DMS53 (cell line): ENCODE measurements at regions not wholly inside any gene's neighbourhood (a gene's known extent, or its start where the extent isn't known, plus 50 kb on each side); places are given as distances from the start of the nearest gene placed in this dataset.
A peak's percentile ranks its signal among the peaks of the same experiment; 100 is the strongest.

ENCODE experiments used
- DNase-seq: peaks from one replicate; lab custom pipeline; 2025; lab: John Stamatoyannopoulos, UW

DNA sequence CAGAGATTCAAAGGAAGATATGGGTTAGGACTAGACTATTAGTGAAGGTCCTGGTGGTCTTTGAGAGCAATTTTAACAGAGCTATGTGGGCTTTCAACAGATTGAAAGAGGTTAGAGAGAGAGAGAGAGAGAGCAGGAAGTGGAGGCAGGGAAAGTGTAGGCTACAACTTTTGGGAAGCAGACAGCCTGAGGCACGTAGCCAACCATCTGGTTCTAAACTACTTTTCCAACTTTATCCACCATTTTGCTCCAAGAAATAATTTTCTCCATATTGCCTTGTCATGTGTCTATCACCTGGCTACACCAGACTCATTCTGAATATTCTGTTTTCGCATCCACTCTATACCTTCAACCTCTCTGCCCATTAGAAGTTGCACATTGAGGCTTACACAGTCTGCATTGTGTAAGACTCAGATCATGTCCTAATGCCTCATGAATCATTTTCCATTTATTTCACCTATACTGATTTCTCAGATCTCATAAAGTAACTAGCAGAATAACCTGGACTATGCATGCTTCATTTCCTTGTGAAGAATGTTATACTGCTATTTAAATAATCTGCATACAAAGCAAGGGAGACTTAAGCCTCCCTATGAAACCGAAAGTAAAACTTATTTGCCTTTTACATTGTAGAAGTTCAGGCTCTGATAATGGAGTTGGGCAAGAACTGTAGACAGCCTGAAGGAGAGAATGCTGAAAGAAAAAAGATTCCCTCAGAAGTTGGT, 235.6 kb downstream of the ELAVL2 start:
- DNase-seq = peak; percentile 16

DNA sequence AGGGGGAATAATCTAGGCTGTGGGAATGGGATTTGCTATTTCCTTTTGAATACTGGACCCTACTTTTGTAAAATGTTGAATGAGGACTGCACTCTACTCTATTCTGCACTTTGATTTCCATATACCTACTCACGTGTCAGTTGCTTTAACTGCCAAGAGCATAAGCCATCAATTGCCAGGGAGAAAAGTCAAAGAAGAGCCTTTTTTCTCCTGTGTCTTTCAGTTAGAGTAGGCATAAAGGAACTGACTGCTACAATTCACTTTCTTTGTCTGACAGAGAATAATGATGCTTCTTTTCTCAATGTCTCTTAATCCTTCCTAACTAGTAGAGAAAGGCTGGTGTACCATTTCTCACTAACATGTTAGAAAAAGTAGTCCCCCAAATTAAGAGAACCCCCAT, 231.6 kb downstream of the ELAVL2 start:
- DNase-seq = no peak

DNA sequence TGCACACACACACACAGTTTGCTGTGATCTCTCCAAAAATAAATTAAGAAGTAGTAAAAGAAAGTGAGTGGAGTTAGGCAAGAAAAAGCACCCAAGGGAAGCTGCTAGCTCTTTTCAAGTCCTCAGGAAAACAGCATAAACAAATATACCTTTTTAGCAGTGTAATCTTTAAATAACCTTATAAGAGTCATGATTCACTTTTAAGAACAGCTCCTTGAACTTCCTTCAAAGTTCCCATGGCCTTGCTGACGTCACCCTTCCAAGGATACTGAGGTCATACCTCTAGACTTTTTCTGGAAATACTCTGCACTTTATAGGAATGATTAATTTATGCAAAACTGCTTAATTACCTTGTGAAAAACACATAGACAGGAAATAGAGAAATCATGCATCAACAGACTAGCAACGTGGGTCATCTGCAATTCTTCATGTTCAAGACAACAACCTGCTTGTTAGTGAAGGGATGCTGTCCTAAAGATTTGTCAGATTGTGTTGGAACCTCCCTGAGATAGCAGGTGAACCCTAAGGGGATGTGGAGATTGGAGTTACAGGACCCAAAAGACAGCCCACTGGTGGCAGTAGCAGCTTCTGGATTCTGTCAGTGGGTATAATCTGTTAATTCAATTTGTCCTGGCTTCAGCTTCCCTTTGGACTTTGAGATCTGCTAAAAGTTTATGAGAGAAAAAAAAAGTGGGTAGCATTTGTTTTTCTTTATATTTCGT, 229.0 kb downstream of the ELAVL2 start:
- no peak for DNase-seq

DNA sequence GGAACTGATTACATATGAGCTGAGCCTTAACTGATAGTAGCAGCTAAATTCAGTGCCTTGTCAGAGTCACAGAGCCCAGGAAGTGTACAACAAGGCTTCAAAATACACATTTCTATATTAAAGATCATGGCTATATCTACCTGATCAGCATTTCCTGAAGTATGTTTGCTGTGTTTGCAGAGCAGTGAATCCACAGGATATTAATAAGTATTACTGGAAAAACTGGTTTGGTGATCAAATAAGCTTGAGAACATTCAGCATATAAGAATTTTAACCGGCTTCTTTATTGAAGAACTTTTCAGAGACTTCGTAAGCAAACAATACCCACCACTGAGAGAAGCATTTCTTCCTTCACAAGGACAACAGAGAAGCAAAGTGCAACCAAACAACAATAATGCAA, 227.0 kb downstream of the ELAVL2 start:
- DNase-seq = peak; percentile 89

DNA sequence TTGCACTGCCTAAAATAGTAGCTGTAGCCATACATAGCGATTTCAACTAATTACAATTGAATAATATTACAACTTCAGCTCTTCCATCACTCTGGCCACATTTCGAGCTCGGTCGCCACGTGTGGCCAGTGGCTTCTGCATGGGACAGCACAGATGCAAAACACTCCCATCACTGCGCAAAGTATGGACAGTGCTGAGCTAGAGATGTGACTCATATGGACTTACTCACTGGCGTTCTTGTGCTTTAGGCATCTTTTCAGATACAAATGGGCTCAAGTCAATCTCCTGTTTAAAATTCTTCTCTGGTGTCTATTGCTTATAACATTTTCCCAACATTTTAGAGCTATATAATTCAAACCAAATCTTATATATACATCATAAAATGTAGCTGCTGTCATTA, 222.7 kb downstream of the ELAVL2 start:
- no peak for DNase-seq

DNA sequence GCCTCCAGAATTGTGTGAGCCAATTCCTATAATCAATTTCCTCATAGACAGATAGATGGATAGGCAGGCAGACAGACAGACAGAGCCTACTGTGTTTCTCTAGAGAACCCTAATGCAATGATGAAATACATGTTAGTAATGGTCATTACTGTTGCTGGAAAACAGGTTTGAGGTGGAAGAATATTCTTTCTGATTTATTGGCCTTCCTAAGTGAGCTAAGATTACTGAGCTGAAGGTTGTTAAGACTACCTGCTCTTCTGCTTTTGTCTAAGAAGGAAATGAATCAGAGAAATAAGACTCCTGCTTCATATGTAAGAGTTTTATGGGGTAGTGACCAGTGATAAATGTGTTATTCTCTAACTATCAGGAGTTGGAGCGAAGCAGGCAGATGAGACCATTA, 219.9 kb downstream of the ELAVL2 start:
- no peak for DNase-seq

DNA sequence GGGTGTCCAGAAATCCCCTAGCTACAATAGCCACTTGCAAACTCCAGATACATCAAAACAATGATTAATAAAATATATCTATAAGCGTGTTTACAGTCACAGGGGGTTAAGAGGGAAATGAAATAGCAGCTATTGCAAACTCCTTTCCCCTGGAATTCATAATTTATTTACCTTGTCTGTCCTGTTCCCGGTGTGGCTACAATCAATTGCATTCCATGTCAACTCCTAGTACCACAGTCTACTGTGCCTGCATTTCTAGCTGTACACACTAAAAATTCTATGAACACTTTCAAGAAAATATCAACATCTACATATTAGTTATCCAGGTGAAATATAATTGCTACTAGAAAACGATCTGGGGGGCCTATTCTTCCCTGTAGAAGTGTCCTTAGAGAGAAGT, 217.6 kb downstream of the ELAVL2 start:
- no peak for DNase-seq

DNA sequence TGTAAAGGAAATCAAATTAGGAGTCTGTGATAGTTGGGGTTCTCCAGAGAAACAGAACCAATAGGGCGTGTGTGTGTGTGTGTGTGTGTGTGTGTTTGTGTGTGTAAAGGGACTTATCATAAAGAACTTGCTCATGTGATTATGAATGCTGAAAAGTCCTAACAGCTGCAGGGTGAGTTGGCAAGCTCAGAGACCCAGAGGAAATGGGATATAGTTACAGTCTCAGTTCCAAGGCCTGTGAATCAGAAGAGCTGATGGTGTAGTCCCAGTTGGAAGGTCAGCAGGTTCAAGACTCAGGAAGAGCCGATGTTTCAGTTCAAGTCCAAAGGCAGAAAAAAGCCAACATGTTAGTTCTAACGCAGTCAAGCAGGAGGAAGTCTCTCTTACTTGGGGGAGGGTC, 214.2 kb downstream of the ELAVL2 start:
- no peak for DNase-seq

DNA sequence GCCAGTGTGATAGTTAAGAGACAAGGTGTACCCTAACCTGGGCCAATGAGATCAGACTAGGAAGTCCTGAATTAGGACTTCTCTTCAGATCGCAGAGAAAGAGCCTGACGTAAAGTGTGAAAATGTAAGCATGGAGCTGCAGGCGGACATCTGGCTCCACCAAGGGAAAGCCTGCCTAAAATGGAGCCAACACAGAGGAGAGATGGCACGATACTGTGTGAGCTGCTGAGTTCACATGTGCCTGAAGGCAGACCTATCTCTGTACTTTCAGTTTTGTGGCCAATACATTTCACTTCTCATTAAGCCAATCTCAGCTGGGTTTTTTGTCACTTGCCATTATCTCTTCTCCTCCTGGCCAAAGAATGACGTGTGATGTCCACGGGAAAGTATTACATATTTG, 210.5 kb downstream of the ELAVL2 start:
- DNase-seq = no peak

DNA sequence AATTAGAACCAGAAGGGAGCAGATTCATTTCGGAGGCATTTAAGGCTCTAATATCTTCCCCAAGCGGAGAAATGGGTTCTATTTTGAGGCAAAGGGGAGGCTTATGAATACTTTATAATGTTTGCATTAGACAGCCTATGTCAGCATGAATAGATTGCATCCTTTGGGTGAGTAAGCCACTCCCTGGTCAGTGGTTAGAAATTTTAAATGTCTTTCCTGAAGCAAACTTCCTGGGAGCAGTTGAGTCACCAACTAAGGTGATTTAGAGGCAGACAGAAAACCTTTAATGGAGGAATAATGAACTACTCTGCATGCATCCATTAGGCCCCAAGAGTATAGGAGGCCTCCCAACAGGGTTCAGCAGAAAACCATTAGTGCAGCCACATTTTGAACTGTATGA, 204.9 kb downstream of the ELAVL2 start:
- no peak for DNase-seq

DNA sequence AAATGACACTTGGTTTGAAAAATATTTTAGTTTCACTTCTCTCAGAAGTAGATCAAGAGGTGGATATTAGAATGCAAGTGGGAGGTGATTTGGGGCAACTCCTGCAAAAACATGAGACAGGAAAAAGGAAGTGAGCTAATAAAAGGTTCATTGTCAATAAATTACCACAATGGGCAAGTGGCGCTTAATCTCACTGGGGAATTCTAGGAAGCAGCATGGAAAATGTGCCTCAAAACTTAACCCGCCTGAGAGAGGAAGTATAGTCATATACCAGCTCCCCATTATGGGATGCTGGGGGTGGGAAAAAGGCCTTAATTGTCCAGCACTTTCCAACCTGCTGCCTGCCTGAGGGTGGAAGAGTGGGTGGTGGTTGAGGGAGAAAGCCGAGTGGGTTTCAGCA, 204.1 kb downstream of the ELAVL2 start:
- no peak for DNase-seq

DNA sequence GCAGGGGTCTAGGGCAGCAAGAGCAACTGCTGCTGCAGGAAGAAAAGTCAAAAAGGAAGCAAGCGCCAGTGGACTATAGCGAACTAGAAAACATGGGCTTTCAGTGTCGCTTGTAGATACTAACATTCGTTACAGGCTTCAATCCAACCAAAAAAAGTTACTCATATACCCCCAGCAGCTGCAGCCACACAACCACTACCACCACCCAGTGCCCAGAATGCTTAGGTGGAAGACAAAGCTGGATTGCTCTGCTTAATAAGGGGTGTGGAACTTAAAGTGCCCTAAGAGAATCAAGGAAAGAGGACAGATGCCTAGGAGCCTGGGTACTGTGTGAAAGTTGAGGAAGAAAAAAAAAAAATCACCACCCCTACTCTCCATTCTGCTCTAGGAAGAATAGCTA, 203.6 kb downstream of the ELAVL2 start:
- no peak for DNase-seq

DNA sequence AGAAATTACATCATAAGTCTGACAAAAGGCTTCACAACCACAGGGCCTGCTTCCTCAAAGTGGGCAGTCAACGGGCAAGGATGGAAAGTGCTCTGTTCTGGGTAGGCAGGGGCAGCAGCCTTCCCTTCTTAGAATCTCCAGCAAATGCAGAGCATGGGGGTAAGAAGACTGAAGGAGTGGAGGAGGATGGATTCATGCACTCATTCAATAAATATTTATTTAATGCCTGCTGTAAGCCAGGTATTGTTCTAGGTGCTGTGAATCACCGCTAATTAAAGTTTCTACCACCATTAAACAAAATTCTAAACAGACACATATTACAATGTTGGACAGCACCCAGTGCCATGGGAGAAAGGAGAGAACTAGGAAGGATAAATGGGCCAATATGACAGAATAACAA, 195.6 kb downstream of the ELAVL2 start:
- DNase-seq = no peak

DNA sequence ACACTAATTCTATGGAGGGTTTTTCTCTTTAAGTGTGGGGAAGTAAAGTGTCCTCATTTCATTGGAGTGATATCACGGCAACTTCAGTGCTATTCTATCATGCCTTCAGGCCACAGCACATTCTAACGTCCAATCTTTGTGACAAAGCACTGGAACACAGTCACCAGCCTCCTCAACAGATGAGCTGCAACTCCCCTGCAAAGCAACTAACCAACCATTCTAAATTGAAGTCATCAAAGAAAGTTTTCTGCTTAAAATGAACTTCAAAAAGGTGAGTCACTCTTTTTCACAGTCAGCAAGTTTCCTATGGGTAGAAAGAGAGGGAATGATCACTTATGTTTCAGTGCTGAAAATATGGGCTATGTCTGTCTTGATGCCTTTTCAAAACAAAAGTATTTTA, 190.8 kb downstream of the ELAVL2 start:
- DNase-seq = no peak

DNA sequence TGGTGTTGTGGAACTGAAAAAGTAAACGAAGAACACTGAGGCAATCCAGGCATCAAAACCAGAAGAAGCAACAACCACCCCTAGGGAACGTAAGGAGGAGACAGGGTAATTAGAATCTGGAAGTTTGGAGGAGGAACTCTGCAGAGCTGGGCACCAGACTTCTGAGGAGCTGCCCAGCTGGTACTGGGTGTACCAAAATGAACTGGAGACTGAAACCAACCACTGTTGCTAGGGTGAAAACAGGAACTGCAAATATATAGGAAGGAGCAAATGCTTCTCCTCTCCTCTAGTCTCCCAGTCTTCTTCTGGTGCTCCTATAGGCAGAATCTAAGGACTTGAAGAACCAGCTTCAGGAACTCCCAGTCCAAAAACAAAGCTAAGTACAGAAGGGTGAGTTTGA, 189.8 kb downstream of the ELAVL2 start:
- DNase-seq = no peak

DNA sequence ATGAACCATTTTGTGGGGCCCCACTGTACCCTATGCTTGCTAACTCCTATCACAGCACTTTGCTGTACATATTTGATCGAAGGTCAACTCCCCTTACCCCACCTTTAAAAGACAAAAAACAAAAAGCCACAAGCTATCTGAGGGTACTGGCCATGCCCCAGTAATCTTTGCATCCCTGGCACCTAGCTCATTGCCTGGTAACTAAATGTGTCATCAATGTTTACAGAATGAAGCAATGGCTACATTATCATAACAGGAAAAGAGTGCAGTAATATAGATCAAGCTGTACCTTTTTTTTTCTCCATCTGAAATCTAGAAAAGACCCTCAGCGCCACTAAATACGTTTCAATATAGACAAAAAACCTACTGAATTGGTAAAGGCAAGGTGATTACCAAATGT, 188.0 kb downstream of the ELAVL2 start:
- peak; percentile 18 for DNase-seq

DNA sequence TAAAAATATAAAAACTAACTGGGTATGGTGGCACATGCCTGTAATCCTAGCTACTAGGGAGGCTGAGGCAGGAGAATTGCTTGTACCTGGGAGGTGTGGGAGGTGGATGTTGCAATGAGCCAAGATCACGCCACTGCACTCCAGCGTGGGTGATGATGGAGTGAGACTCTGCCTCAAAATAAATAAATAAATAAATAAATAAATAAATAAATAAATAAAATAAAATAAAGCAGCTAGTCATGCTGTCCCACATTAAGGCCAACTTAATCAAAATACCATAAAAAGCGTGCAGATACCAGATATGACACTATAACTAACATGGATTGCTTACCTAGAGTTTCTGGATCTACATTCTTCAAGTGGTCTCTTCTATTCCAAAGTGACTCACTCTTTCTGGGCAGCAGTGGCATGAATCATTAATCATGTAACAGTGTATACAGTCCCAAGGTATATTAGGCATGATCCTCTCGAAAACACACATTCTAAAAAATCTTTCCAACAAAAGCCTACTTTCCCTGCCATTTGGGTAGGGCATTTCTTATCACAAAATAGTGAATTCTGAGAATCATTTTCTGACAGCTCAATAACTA, 187.1 kb downstream of the ELAVL2 start:
- peak; percentile 17 for DNase-seq
